ENCODE measurements at regions not wholly inside any gene's neighbourhood (a gene's known extent, or its start where the extent isn't known, plus 50 kb on each side); places are given as distances from the start of the nearest gene placed in this dataset.

GRCh38 chr6:56742122-56742791, 99.6 kb upstream of the DST start (continued):
- TF ChIP-seq ZSCAN30 (CRISPR knock-in tag; IDR thresholded peaks at IDR 0.05) = no peak
- no peak for TF ChIP-seq NCOA1 (CRISPR knock-in tag; IDR thresholded peaks at IDR 0.05)
- TF ChIP-seq ZNF292 (CRISPR knock-in tag; IDR thresholded peaks at IDR 0.05; ENCODE audit: borderline replicate concordance, low read depth) = peak; percentile 55; the same call in 1 of the 2 replicates
- TF ChIP-seq NFIC (IDR thresholded peaks at IDR 0.05; ENCODE audit: low read length) = no peak
- no peak for TF ChIP-seq SMAD1 (CRISPR knock-in tag; IDR thresholded peaks at IDR 0.05; ENCODE audit: borderline replicate concordance, low read depth)
- no peak for TF ChIP-seq HNRNPH1 (optimal IDR thresholded peaks at IDR 0.05; ENCODE audit: low read depth, low read length)
- TF ChIP-seq IKZF4 (CRISPR knock-in tag; IDR thresholded peaks at IDR 0.05; ENCODE audit: borderline replicate concordance, low read depth, not compliant biosample characterization) = no peak
- TF ChIP-seq REXO4 (CRISPR knock-in tag; IDR thresholded peaks at IDR 0.05; ENCODE audit: borderline replicate concordance) = no peak
- TF ChIP-seq TEAD3 (CRISPR knock-in tag; optimal IDR thresholded peaks at IDR 0.05; ENCODE audit: borderline replicate concordance) = peak; percentile 49
- no peak for TF ChIP-seq ZNF10 (CRISPR knock-in tag; IDR thresholded peaks at IDR 0.05; ENCODE audit: borderline replicate concordance, low read depth)
- no peak for TF ChIP-seq RELA (CRISPR knock-in tag; IDR thresholded peaks at IDR 0.05)
- TF ChIP-seq, protein P1, sequence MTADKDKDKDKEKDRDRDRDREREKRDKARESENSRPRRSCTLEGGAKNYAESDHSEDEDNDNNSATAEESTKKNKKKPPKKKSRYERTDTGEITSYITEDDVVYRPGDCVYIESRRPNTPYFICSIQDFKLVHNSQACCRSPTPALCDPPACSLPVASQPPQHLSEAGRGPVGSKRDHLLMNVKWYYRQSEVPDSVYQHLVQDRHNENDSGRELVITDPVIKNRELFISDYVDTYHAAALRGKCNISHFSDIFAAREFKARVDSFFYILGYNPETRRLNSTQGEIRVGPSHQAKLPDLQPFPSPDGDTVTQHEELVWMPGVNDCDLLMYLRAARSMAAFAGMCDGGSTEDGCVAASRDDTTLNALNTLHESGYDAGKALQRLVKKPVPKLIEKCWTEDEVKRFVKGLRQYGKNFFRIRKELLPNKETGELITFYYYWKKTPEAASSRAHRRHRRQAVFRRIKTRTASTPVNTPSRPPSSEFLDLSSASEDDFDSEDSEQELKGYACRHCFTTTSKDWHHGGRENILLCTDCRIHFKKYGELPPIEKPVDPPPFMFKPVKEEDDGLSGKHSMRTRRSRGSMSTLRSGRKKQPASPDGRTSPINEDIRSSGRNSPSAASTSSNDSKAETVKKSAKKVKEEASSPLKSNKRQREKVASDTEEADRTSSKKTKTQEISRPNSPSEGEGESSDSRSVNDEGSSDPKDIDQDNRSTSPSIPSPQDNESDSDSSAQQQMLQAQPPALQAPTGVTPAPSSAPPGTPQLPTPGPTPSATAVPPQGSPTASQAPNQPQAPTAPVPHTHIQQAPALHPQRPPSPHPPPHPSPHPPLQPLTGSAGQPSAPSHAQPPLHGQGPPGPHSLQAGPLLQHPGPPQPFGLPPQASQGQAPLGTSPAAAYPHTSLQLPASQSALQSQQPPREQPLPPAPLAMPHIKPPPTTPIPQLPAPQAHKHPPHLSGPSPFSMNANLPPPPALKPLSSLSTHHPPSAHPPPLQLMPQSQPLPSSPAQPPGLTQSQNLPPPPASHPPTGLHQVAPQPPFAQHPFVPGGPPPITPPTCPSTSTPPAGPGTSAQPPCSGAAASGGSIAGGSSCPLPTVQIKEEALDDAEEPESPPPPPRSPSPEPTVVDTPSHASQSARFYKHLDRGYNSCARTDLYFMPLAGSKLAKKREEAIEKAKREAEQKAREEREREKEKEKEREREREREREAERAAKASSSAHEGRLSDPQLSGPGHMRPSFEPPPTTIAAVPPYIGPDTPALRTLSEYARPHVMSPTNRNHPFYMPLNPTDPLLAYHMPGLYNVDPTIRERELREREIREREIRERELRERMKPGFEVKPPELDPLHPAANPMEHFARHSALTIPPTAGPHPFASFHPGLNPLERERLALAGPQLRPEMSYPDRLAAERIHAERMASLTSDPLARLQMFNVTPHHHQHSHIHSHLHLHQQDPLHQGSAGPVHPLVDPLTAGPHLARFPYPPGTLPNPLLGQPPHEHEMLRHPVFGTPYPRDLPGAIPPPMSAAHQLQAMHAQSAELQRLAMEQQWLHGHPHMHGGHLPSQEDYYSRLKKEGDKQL (CRISPR knock-in tag; IDR thresholded peaks at IDR 0.05; ENCODE audit: low read depth) = no peak
- no peak for TF ChIP-seq SRSF4 (IDR thresholded peaks at IDR 0.05; ENCODE audit: low read depth, low read length, poor library complexity, severe bottlenecking)
- TF ChIP-seq ZNF253 (CRISPR knock-in tag; IDR thresholded peaks at IDR 0.05; ENCODE audit: borderline replicate concordance) = no peak
- TF ChIP-seq RFXAP (CRISPR knock-in tag; IDR thresholded peaks at IDR 0.05; ENCODE audit: borderline replicate concordance) = no peak
- no peak for TF ChIP-seq SATB2 (CRISPR knock-in tag; IDR thresholded peaks at IDR 0.05)
- TF ChIP-seq, protein P2, sequence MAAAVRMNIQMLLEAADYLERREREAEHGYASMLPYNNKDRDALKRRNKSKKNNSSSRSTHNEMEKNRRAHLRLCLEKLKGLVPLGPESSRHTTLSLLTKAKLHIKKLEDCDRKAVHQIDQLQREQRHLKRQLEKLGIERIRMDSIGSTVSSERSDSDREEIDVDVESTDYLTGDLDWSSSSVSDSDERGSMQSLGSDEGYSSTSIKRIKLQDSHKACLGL (CRISPR knock-in tag; IDR thresholded peaks at IDR 0.05) = no peak
- no peak for TF ChIP-seq E2F5 (CRISPR knock-in tag; conservative IDR thresholded peaks at IDR 0.05)
- no peak for TF ChIP-seq YEATS2 (CRISPR knock-in tag; IDR thresholded peaks at IDR 0.05; ENCODE audit: borderline replicate concordance)
- no peak for TF ChIP-seq ZNF24 (IDR thresholded peaks at IDR 0.05)
- no peak for TF ChIP-seq HOXA9 (CRISPR knock-in tag; IDR thresholded peaks at IDR 0.05; ENCODE audit: borderline replicate concordance)
- TF ChIP-seq GTF2F1 (IDR thresholded peaks at IDR 0.05; ENCODE audit: low read length) = no peak
- peak; percentile 81 for TF ChIP-seq GFI1 (CRISPR knock-in tag; IDR thresholded peaks at IDR 0.05; ENCODE audit: borderline replicate concordance)
- TF ChIP-seq RFX5 (IDR thresholded peaks at IDR 0.05; ENCODE audit: low read depth, low read length) = no peak
- no peak for TF ChIP-seq ZNF816 (CRISPR knock-in tag; IDR thresholded peaks at IDR 0.05; ENCODE audit: borderline replicate concordance)

All from HepG2 (cell line).